Stromal cell of bone marrow (primary cell): ENCODE measurements at regions not wholly inside any gene's neighbourhood (a gene's known extent, or its start where the extent isn't known, plus 50 kb on each side); places are given as distances from the start of the nearest gene placed in this dataset.

Experiments
- DNase-seq: peaks from one replicate; pipeline ENCODE4 v3.0.0-alpha.2; 2012; ENCODE audit warnings: low read depth

GRCh38 chr20:60901831-60902230 lies 350.2 kb upstream of the CDH4 start:
- DNase-seq = no peak

- no peak for DNase-seq
Measured at GRCh38 chr20:60903325-60903971, 348.6 kb upstream of the CDH4 start.

GRCh38 chr20:60904730-60905129 lies 347.3 kb upstream of the CDH4 start:
- no peak for DNase-seq

GRCh38 chr20:60905919-60906318 lies 346.1 kb upstream of the CDH4 start:
- DNase-seq = no peak

GRCh38 chr20:60906555-60906954 lies 345.5 kb upstream of the CDH4 start:
- no peak for DNase-seq

GRCh38 chr20:60913298-60913697 lies 338.8 kb upstream of the CDH4 start:
- no peak for DNase-seq

GRCh38 chr20:60921022-60921622 lies 330.9 kb upstream of the CDH4 start:
- no peak for DNase-seq

- no peak for DNase-seq
Measured at GRCh38 chr20:60926831-60927230, 325.2 kb upstream of the CDH4 start.

- DNase-seq = no peak
Measured at GRCh38 chr20:60928341-60928740, 323.7 kb upstream of the CDH4 start.

- no peak for DNase-seq
Measured at GRCh38 chr20:60930023-60930790, 321.9 kb upstream of the CDH4 start.

GRCh38 chr20:60931696-60932095 lies 320.4 kb upstream of the CDH4 start:
- no peak for DNase-seq

- DNase-seq = no peak
Measured at GRCh38 chr20:60934724-60935123, 317.3 kb upstream of the CDH4 start.

- DNase-seq = no peak
Measured at GRCh38 chr20:60935971-60936370, 316.1 kb upstream of the CDH4 start.

- DNase-seq = no peak
Measured at GRCh38 chr20:60937585-60937984, 314.5 kb upstream of the CDH4 start.

GRCh38 chr20:60941379-60941778 lies 310.7 kb upstream of the CDH4 start:
- DNase-seq = no peak

GRCh38 chr20:60947819-60948218 lies 304.2 kb upstream of the CDH4 start:
- DNase-seq = no peak

GRCh38 chr20:60948224-60948623 lies 303.8 kb upstream of the CDH4 start:
- no peak for DNase-seq

GRCh38 chr20:60950561-60950960 lies 301.5 kb upstream of the CDH4 start:
- no peak for DNase-seq

- DNase-seq = no peak
Measured at GRCh38 chr20:60950974-60951373, 301.1 kb upstream of the CDH4 start.

- DNase-seq = no peak
Measured at GRCh38 chr20:60952861-60953260, 299.2 kb upstream of the CDH4 start.

- DNase-seq = no peak
Measured at GRCh38 chr20:60953321-60953720, 298.7 kb upstream of the CDH4 start.

GRCh38 chr20:60955706-60956105 lies 296.4 kb upstream of the CDH4 start:
- DNase-seq = no peak

GRCh38 chr20:60956194-60956593 lies 295.9 kb upstream of the CDH4 start:
- no peak for DNase-seq
